ENCODE measurements at regions not wholly inside any gene's neighbourhood (a gene's known extent, or its start where the extent isn't known, plus 50 kb on each side); places are given as distances from the start of the nearest gene placed in this dataset.

DNA sequence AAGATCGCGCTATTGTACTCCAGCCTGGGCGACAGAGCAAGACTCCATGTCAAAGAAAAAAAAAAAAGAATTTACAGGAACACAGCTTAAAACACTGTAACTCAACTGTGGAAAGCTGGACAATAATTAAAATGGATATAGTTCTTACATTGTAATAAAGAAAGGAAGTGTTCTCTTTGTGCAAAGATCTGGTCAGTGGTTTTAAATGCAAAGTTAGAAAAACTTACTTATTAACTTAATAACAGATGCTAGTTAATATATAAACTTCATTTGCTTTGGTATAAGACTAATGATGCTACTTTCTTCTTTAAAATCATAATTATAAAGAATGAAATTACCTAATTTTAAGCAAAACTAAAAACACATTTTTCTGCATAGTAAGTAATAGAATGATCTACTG lies 2024.1 kb upstream of the TENM3 start:
- TF ChIP-seq EP300 (IDR thresholded peaks at IDR 0.05) (no peak), POLR2AphosphoS5 (IDR thresholded peaks at IDR 0.05) (no peak)
- TF ChIP-seq, protein P1, sequence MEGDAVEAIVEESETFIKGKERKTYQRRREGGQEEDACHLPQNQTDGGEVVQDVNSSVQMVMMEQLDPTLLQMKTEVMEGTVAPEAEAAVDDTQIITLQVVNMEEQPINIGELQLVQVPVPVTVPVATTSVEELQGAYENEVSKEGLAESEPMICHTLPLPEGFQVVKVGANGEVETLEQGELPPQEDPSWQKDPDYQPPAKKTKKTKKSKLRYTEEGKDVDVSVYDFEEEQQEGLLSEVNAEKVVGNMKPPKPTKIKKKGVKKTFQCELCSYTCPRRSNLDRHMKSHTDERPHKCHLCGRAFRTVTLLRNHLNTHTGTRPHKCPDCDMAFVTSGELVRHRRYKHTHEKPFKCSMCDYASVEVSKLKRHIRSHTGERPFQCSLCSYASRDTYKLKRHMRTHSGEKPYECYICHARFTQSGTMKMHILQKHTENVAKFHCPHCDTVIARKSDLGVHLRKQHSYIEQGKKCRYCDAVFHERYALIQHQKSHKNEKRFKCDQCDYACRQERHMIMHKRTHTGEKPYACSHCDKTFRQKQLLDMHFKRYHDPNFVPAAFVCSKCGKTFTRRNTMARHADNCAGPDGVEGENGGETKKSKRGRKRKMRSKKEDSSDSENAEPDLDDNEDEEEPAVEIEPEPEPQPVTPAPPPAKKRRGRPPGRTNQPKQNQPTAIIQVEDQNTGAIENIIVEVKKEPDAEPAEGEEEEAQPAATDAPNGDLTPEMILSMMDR (IDR thresholded peaks at IDR 0.05): no peak

All from esophagus muscularis mucosa (tissue), 4 donors.